HepG2 (cell line): ENCODE measurements at regions not wholly inside any gene's neighbourhood (a gene's known extent, or its start where the extent isn't known, plus 50 kb on each side); places are given as distances from the start of the nearest gene placed in this dataset.

ENCODE experiments used
- ATAC-seq: fragments of 200-7000 bp; cut with Tn5 transposase; 3 replicates; pipeline ENCODE4 v1.9.1; 2020; ENCODE audit warnings: mild to moderate bottlenecking, moderate library complexity
- BruUV-seq: library from RNA; stranded (reverse); fragments of 400-500 nt; replicated peaks from 2 replicates; lab custom pipeline; 2021; lab: Mats Ljungman, UMichigan
- CTCF ChIA-PET: fragments of 300-600 bp; formaldehyde crosslinking; extraction: SDS; loops from one replicate; lab custom pipeline; 2021; ENCODE audit warnings: low total read pairs, inconsistent platforms, low intra/inter-chr PET ratio; lab: Yijun Ruan, JAX
- POLR2A ChIA-PET: fragments of 350-600 bp; sonication (Branson Sonifier 250); formaldehyde crosslinking; loops from one replicate; lab custom pipeline; 2020; ENCODE audit warnings: antibody characterized with exemption, inconsistent platforms; lab: Yijun Ruan, JAX
- DNase-seq: peaks from one replicate; pipeline ENCODE4 v3.0.0-alpha.2; 2015; ENCODE audit warnings: low spot score
- FAIRE-seq: peaks from 3 replicates; lab custom pipeline; 2011; peaks lifted over from hg19 to GRCh38; lab: Jason Lieb, UNC
- H2AFZ ChIP-seq: one replicate; pipeline ENCODE4 v1.6.1; 2011; ENCODE audit warnings: low read length, inconsistent platforms
- H3K27ac ChIP-seq: fragments of 300-600 bp; 3 replicates; pipeline ENCODE4 v1.8.0; 2011; ENCODE audit warnings: mixed run types, mild to moderate bottlenecking, mixed read lengths, low read length, inconsistent platforms; ENCODE audit not compliant: insufficient read depth; ENCODE audit errors: extremely low read length
- H3K27me3 ChIP-seq, 2 experiments: fragments of 200-600 bp in 1 of 2; 2 replicates in 1 of 2; 3 replicates in 1 of 2; pipeline versions ENCODE4 v1.6.0 to v1.8.0; 2011; ENCODE audit warnings: low read length in 2 of 2, mild to moderate bottlenecking in 2 of 2, moderate library complexity in 2 of 2, inconsistent platforms in 1 of 2; ENCODE audit not compliant: insufficient read depth in 2 of 2, control insufficient read depth in 1 of 2
- H3K36me3 ChIP-seq, 2 experiments: fragments of 200-600 bp in 1 of 2; replicated peaks in 1 of 2; 2 replicates in 1 of 2; 3 replicates in 1 of 2; pipeline versions ENCODE4 v1.5.1 to v1.8.0; 2011; ENCODE audit warnings: low read length in 2 of 2, inconsistent platforms in 1 of 2; ENCODE audit not compliant: insufficient read depth in 2 of 2, control insufficient read depth in 1 of 2
- H3K4me1 ChIP-seq: 2 replicates; pipeline ENCODE4 v1.5.1; 2012; ENCODE audit warnings: low read length, inconsistent platforms; ENCODE audit not compliant: insufficient read depth
- H3K4me2 ChIP-seq: 2 replicates; pipeline ENCODE4 v1.6.0; 2011; ENCODE audit warnings: low read depth, low read length, inconsistent platforms
- H3K4me3 ChIP-seq, 3 experiments: fragments of 200-600 bp in 1 of 3; sonication (generic), shearing (Covaris generic) in 1 of 3; replicated peaks in 1 of 3; 2 replicates each; pipeline ENCODE4 v1.5.1; 2011 to 2016; ENCODE audit warnings: low read length in 3 of 3, inconsistent platforms in 2 of 3, low read depth in 2 of 3, mild to moderate bottlenecking in 2 of 3, control low read depth in 1 of 3, mixed read lengths in 1 of 3; ENCODE audit not compliant: insufficient read depth in 1 of 3
- H3K79me2 ChIP-seq: one replicate; pipeline ENCODE4 v1.6.1; 2011; ENCODE audit warnings: low read length, inconsistent platforms; ENCODE audit not compliant: insufficient read depth
- H3K9ac ChIP-seq: 2 replicates; pipeline ENCODE4 v1.6.0; 2011; ENCODE audit warnings: mild to moderate bottlenecking, low read depth, low read length, inconsistent platforms; ENCODE audit not compliant: insufficient read depth
- H3K9me3 ChIP-seq: 2 replicates; pipeline ENCODE4 v1.5.1; 2012; ENCODE audit warnings: mild to moderate bottlenecking, low read length
- H4K20me1 ChIP-seq: 2 replicates; pipeline ENCODE4 v1.6.0; 2011; ENCODE audit warnings: inconsistent platforms, mild to moderate bottlenecking, low read length, moderate library complexity; ENCODE audit not compliant: insufficient read depth
- ATAD3A ChIP-seq: sonication (generic); formaldehyde crosslinking; IDR thresholded peaks from 2 replicates; pipeline ENCODE4 v1.4.0; 2020; ENCODE audit warnings: missing genetic modification reagents
- DDIT3 ChIP-seq: sonication (generic); formaldehyde crosslinking; IDR thresholded peaks from 2 replicates; pipeline ENCODE4 v1.4.0; 2020; ENCODE audit warnings: mild to moderate bottlenecking, missing genetic modification reagents
- EP300 ChIP-seq, 3 experiments: sonication (generic) in 1 of 3; formaldehyde crosslinking in 1 of 3; IDR thresholded peaks; 2 replicates each; pipeline versions ENCODE4 v1.5.1 to v1.6.1; 2011 to 2020; ENCODE audit warnings: low read depth in 2 of 3, low read length in 2 of 3, borderline replicate concordance in 1 of 3, improper control_type of control experiment in 1 of 3, mild to moderate bottlenecking in 1 of 3, missing genetic modification reagents in 1 of 3, moderate library complexity in 1 of 3
- HNF4A ChIP-seq: sonication (generic); formaldehyde crosslinking; IDR thresholded peaks from 2 replicates; pipeline ENCODE4 v1.4.0; 2020; ENCODE audit warnings: missing genetic modification reagents
- HNF4G ChIP-seq, 2 experiments: sonication (generic) in 1 of 2; formaldehyde crosslinking in 1 of 2; IDR thresholded peaks; 2 replicates each; pipeline versions ENCODE4 v1.4.0 to v1.6.1; 2011 to 2020; ENCODE audit warnings: borderline replicate concordance in 2 of 2, low read depth in 2 of 2, mild to moderate bottlenecking in 2 of 2, low read length in 1 of 2, missing genetic modification reagents in 1 of 2, moderate library complexity in 1 of 2
- NR2F6 ChIP-seq, 2 experiments: IDR thresholded peaks; 2 replicates each; pipeline ENCODE4 v1.6.1; 2016; ENCODE audit warnings: antibody characterized with exemption in 1 of 2, mild to moderate bottlenecking in 1 of 2
- PPARG ChIP-seq: conservative IDR thresholded peaks from 2 replicates; pipeline ENCODE4 v1.6.1; 2016; ENCODE audit warnings: missing biosample characterization, missing genetic modification reagents
- SOX13 ChIP-seq, 3 experiments: fragments of 450-650 bp in 1 of 3; sonication (generic) in 1 of 3; formaldehyde crosslinking in 1 of 3; IDR thresholded peaks in 2 of 3; conservative IDR thresholded peaks in 1 of 3; 2 replicates each; pipeline versions ENCODE4 v1.5.0 to v1.6.1; 2016 to 2020; ENCODE audit warnings: antibody characterized with exemption in 1 of 3, mild to moderate bottlenecking in 1 of 3, missing compliant biosample characterization in 1 of 3, missing genetic modification reagents in 1 of 3, moderate library complexity in 1 of 3
- SOX6 ChIP-seq, 2 experiments: fragments of 450-650 bp in 1 of 2; sonication (generic) in 1 of 2; formaldehyde crosslinking in 1 of 2; IDR thresholded peaks; 2 replicates each; pipeline versions ENCODE4 v1.4.0 to v1.6.1; 2017 to 2020; ENCODE audit warnings: antibody characterized with exemption in 1 of 2, mild to moderate bottlenecking in 1 of 2, missing genetic modification reagents in 1 of 2
- ZMYM4 ChIP-seq: sonication (generic); formaldehyde crosslinking; IDR thresholded peaks from 2 replicates; pipeline ENCODE4 v1.8.1; 2023; ENCODE audit warnings: mild to moderate bottlenecking, missing genetic modification reagents
- ZNF644 ChIP-seq: IDR thresholded peaks from 2 replicates; pipeline ENCODE4 v1.6.1; 2016; ENCODE audit warnings: low read depth
- ZNF841 ChIP-seq: sonication (generic); formaldehyde crosslinking; IDR thresholded peaks from 2 replicates; pipeline ENCODE4 v1.8.1; 2023; ENCODE audit warnings: missing genetic modification reagents, borderline replicate concordance
- WGBS: methylation state at CpG from one replicate; pipeline ENCODE4 v1.1.6; 2017; ENCODE audit warnings: low lambda C conversion rate; 5-methylcytosine and 5-hydroxymethylcytosine counted together
- in situ Hi-C: cut with HindIII; loops from 2 replicates; pipeline ENCODE4 v1.10.0; 2017; ENCODE audit warnings: low pct_unique_long_range_greater_than_20kb; ENCODE audit not compliant: extremely low pct_ligation_motif_present
- intact Hi-C: fragments of 100-400 bp; cut with micrococcal nuclease; formaldehyde crosslinking; loops from one replicate; pipeline ENCODE4 v1.10.0; 2022; ENCODE audit not compliant: unreplicated experiment
- TF ChIP-seq, protein P1 (sequence below): sonication (generic); formaldehyde crosslinking; conservative IDR thresholded peaks from 2 replicates; pipeline ENCODE4 v1.4.0; 2020; ENCODE audit warnings: mild to moderate bottlenecking, missing genetic modification reagents, moderate library complexity

- 75% methylated on average over 5 of the region's 5 CpGs for WGBS
- DNase-seq (peak; percentile 18), ATAC-seq (no peak), FAIRE-seq (no peak)
- in situ Hi-C loops (no loop called here), intact Hi-C loops (no loop called here)
- H3K79me2 ChIP-seq: no peaks in the 10 kb centered on the region
- CTCF ChIA-PET: no interaction called here
- POLR2A ChIA-PET: no interaction called here
- no peaks in the 10 kb centered on the region for H3K36me3 ChIP-seq
- H3K4me1 ChIP-seq: peaks cover 55% of the 10 kb centered on the region
- H4K20me1 ChIP-seq: no peaks in the 10 kb centered on the region
- H3K9ac ChIP-seq: no peak overlapping the region
- no peaks in the 10 kb centered on the region for H3K27me3 ChIP-seq
- no TSS peak for BruUV-seq
- TF ChIP-seq NR2F6 (IDR thresholded peaks at IDR 0.05): no peak
- 0 out of 2 replicates have a peak, but pooled peaks have one; percentile 19 for TF ChIP-seq NR2F6 (CRISPR knock-in tag; IDR thresholded peaks at IDR 0.05)
- TF ChIP-seq PPARG (CRISPR knock-in tag): peak; percentile 55; the same call in 1 of the 2 replicates
- TF ChIP-seq SOX6 (IDR thresholded peaks at IDR 0.05): no peak
- 0 out of 2 replicates have a peak, but pooled peaks have one; percentile 9 for TF ChIP-seq SOX6 (CRISPR knock-in tag; IDR thresholded peaks at IDR 0.05)
- no peak for TF ChIP-seq ZNF841 (CRISPR knock-in tag)
- TF ChIP-seq ZNF644: 0 out of 2 replicates have a peak, but pooled peaks have one; percentile 13
- TF ChIP-seq, protein P1, sequence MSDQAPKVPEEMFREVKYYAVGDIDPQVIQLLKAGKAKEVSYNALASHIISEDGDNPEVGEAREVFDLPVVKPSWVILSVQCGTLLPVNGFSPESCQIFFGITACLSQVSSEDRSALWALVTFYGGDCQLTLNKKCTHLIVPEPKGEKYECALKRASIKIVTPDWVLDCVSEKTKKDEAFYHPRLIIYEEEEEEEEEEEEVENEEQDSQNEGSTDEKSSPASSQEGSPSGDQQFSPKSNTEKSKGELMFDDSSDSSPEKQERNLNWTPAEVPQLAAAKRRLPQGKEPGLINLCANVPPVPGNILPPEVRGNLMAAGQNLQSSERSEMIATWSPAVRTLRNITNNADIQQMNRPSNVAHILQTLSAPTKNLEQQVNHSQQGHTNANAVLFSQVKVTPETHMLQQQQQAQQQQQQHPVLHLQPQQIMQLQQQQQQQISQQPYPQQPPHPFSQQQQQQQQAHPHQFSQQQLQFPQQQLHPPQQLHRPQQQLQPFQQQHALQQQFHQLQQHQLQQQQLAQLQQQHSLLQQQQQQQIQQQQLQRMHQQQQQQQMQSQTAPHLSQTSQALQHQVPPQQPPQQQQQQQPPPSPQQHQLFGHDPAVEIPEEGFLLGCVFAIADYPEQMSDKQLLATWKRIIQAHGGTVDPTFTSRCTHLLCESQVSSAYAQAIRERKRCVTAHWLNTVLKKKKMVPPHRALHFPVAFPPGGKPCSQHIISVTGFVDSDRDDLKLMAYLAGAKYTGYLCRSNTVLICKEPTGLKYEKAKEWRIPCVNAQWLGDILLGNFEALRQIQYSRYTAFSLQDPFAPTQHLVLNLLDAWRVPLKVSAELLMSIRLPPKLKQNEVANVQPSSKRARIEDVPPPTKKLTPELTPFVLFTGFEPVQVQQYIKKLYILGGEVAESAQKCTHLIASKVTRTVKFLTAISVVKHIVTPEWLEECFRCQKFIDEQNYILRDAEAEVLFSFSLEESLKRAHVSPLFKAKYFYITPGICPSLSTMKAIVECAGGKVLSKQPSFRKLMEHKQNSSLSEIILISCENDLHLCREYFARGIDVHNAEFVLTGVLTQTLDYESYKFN (CRISPR knock-in tag): 0 out of 2 replicates have a peak, but pooled peaks have one; percentile 13
- peak; percentile 84 for TF ChIP-seq HNF4A (CRISPR knock-in tag)
- 0 out of 2 replicates have a peak, but pooled peaks have one; percentile 22 for TF ChIP-seq ZMYM4
- 0 out of 4 replicates have a peak, but pooled peaks of 1 of the 2 experiments have one; percentile 3 for TF ChIP-seq EP300 (IDR thresholded peaks at IDR 0.05; ENCODE audit: low read depth in 2 of 2, low read length in 2 of 2)
- no peak for TF ChIP-seq EP300 (CRISPR knock-in tag; IDR thresholded peaks at IDR 0.05; ENCODE audit: borderline replicate concordance)
- TF ChIP-seq HNF4G (IDR thresholded peaks at IDR 0.05; ENCODE audit: borderline replicate concordance, low read depth, low read length): peak; percentile 47; the same call in 1 of the 2 replicates
- no peak for TF ChIP-seq HNF4G (CRISPR knock-in tag; IDR thresholded peaks at IDR 0.05; ENCODE audit: borderline replicate concordance, low read depth)
- no peak for TF ChIP-seq DDIT3 (CRISPR knock-in tag)
- no peak for TF ChIP-seq SOX13 (IDR thresholded peaks at IDR 0.05)
- peak in 1 of 2 experiments; percentile 25; a peak in 1 of 4 replicates for TF ChIP-seq SOX13 (CRISPR knock-in tag; conservative IDR thresholded peaks at IDR 0.05 in 1 of 2, IDR thresholded peaks at IDR 0.05 in 1 of 2)
- no peak for TF ChIP-seq ATAD3A (CRISPR knock-in tag)
- no peak overlapping the region for H3K27ac ChIP-seq
- no peak overlapping the region for H3K4me3 ChIP-seq
- no peak overlapping the region for H3K4me2 ChIP-seq
- H2AFZ ChIP-seq: no peak overlapping the region
- H3K9me3 ChIP-seq: no peaks in the 10 kb centered on the region
Observed at GRCh38 chr14:53444677-53445312, 291.7 kb upstream of the DDHD1 start.
